ENCODE measurements at regions not wholly inside any gene's neighbourhood (a gene's known extent, or its start where the extent isn't known, plus 50 kb on each side); places are given as distances from the start of the nearest gene placed in this dataset.

GRCh38 chr21:24372506-24372905 is 1234.8 kb downstream of the MRPL39 start:
- DNase-seq (ENCODE audit: low spot score): no peak

GRCh38 chr21:24369746-24370145 is 1237.5 kb downstream of the MRPL39 start:
- no peak for DNase-seq (ENCODE audit: low spot score)

- no peak for DNase-seq (ENCODE audit: low spot score)
Measured at GRCh38 chr21:24369278-24369677, 1238.0 kb downstream of the MRPL39 start.

- DNase-seq (ENCODE audit: low spot score): no peak
Measured at GRCh38 chr21:24367936-24368335, 1239.3 kb downstream of the MRPL39 start.

GRCh38 chr21:24353492-24353891 is 1253.8 kb downstream of the MRPL39 start:
- no peak for DNase-seq (ENCODE audit: low spot score)

GRCh38 chr21:24339406-24339805 is 1267.9 kb downstream of the MRPL39 start:
- DNase-seq (ENCODE audit: low spot score): no peak

- no peak for DNase-seq (ENCODE audit: low spot score)
Measured at GRCh38 chr21:24336491-24336890, 1270.8 kb downstream of the MRPL39 start.

- no peak for DNase-seq (ENCODE audit: low spot score)
Measured at GRCh38 chr21:24323536-24323935, 1283.7 kb downstream of the MRPL39 start.

- DNase-seq (ENCODE audit: low spot score): no peak
Measured at GRCh38 chr21:24316277-24316922, 1290.9 kb downstream of the MRPL39 start.

- no peak for DNase-seq (ENCODE audit: low spot score)
Measured at GRCh38 chr21:24310788-24311187, 1296.5 kb downstream of the MRPL39 start.

- DNase-seq (ENCODE audit: low spot score): no peak
Measured at GRCh38 chr21:24308183-24308582, 1299.1 kb downstream of the MRPL39 start.

- no peak for DNase-seq (ENCODE audit: low spot score)
Measured at GRCh38 chr21:24302400-24302799, 1304.9 kb downstream of the MRPL39 start.

GRCh38 chr21:24298040-24298439 is 1309.2 kb downstream of the MRPL39 start:
- no peak for DNase-seq (ENCODE audit: low spot score)

- no peak for DNase-seq (ENCODE audit: low spot score)
Measured at GRCh38 chr21:24294171-24294570, 1313.1 kb downstream of the MRPL39 start.

GRCh38 chr21:24290151-24290833 is 1317.0 kb downstream of the MRPL39 start:
- no peak for DNase-seq (ENCODE audit: low spot score)

GRCh38 chr21:24289539-24289938 is 1317.7 kb downstream of the MRPL39 start:
- no peak for DNase-seq (ENCODE audit: low spot score)

- no peak for DNase-seq (ENCODE audit: low spot score)
Measured at GRCh38 chr21:24280596-24280995, 1326.7 kb downstream of the MRPL39 start.

- no peak for DNase-seq (ENCODE audit: low spot score)
Measured at GRCh38 chr21:24278711-24279110, 1328.6 kb downstream of the MRPL39 start.

- no peak for DNase-seq (ENCODE audit: low spot score)
Measured at GRCh38 chr21:24276204-24276603, 1331.1 kb downstream of the MRPL39 start.

GRCh38 chr21:24275616-24276015 is 1331.7 kb downstream of the MRPL39 start:
- DNase-seq (ENCODE audit: low spot score): no peak

GRCh38 chr21:24272521-24272938 is 1334.8 kb downstream of the MRPL39 start:
- no peak for DNase-seq (ENCODE audit: low spot score)

GRCh38 chr21:24265987-24266386 is 1341.3 kb downstream of the MRPL39 start:
- DNase-seq (ENCODE audit: low spot score): no peak

GRCh38 chr21:24260751-24261150 is 1346.5 kb downstream of the MRPL39 start:
- no peak for DNase-seq (ENCODE audit: low spot score)
